GM12878 (cell line): ENCODE measurements at regions not wholly inside any gene's neighbourhood (a gene's known extent, or its start where the extent isn't known, plus 50 kb on each side); places are given as distances from the start of the nearest gene placed in this dataset.
A peak's percentile ranks its signal among the peaks of the same experiment; 100 is the strongest.

Experiments used
- ASH2L ChIP-seq: fragments of 300-600, 200-600 bp; sonication (generic); IDR thresholded peaks from 2 replicates; pipeline ENCODE4 v1.6.1; 2017; ENCODE audit warnings: low read depth, mild to moderate bottlenecking, borderline replicate concordance
- CREB1 ChIP-seq: IDR thresholded peaks from 2 replicates; pipeline ENCODE4 v1.6.1; 2012; ENCODE audit warnings: low read depth, mild to moderate bottlenecking, inconsistent platforms
- ESRRA ChIP-seq: IDR thresholded peaks from 2 replicates; pipeline ENCODE4 v1.6.1; 2012; ENCODE audit warnings: mild to moderate bottlenecking, low read length, improper control_type of control experiment
- JUND ChIP-seq: IDR thresholded peaks from 2 replicates; pipeline ENCODE4 v1.6.1; 2012; ENCODE audit warnings: low read depth, mild to moderate bottlenecking, low read length, improper control_type of control experiment, moderate library complexity
- MAX ChIP-seq: IDR thresholded peaks from 2 replicates; pipeline ENCODE4 v1.6.1; 2012; ENCODE audit warnings: low read depth, low read length, improper control_type of control experiment
- MLLT1 ChIP-seq: fragments of 450-650 bp; IDR thresholded peaks from 2 replicates; pipeline ENCODE4 v1.6.1; 2016; ENCODE audit warnings: mild to moderate bottlenecking
- NBN ChIP-seq: fragments of 450-650 bp; IDR thresholded peaks from 2 replicates; pipeline ENCODE4 v1.6.1; 2016
- NR2F1 ChIP-seq: fragments of 450-650 bp; conservative IDR thresholded peaks from 2 replicates; pipeline ENCODE4 v1.6.1; 2017; ENCODE audit warnings: mild to moderate bottlenecking
- PAX8 ChIP-seq: fragments of 450-650 bp; IDR thresholded peaks from 2 replicates; pipeline ENCODE4 v1.6.1; 2017; ENCODE audit warnings: mild to moderate bottlenecking, moderate library complexity
- POLR2AphosphoS2 ChIP-seq: IDR thresholded peaks from 2 replicates; pipeline ENCODE4 v1.6.1; 2011; ENCODE audit warnings: low read depth, mild to moderate bottlenecking, low read length, improper control_type of control experiment, moderate library complexity
- POLR2AphosphoS5 ChIP-seq: IDR thresholded peaks from 2 replicates; pipeline ENCODE4 v1.6.1; 2011; ENCODE audit warnings: mild to moderate bottlenecking, low read length, inconsistent platforms
- RCOR1 ChIP-seq: conservative IDR thresholded peaks from 2 replicates; pipeline ENCODE4 v1.6.1; 2012; ENCODE audit warnings: low read depth, low read length, improper control_type of control experiment
- SMARCA5 ChIP-seq: fragments of 450-650 bp; IDR thresholded peaks from 2 replicates; pipeline ENCODE4 v1.6.1; 2017; ENCODE audit warnings: mild to moderate bottlenecking
- SPI1 ChIP-seq: IDR thresholded peaks from 2 replicates; pipeline ENCODE4 v1.6.1; 2011; ENCODE audit warnings: low read depth, mild to moderate bottlenecking, low read length, moderate library complexity, borderline replicate concordance; ENCODE audit not compliant: insufficient read depth
- WRNIP1 ChIP-seq: IDR thresholded peaks from 2 replicates; pipeline ENCODE4 v1.6.1; 2011; ENCODE audit warnings: low read depth, low read length, improper control_type of control experiment, borderline replicate concordance
- ZNF207 ChIP-seq: fragments of 450-650 bp; IDR thresholded peaks from 2 replicates; pipeline ENCODE4 v1.6.1; 2014; ENCODE audit warnings: antibody characterized with exemption, mild to moderate bottlenecking, borderline replicate concordance
- ZNF274 ChIP-seq: IDR thresholded peaks from one replicate; pipeline ENCODE4 v1.8.0; 2011; ENCODE audit not compliant: insufficient read length, insufficient read depth
- TF ChIP-seq, protein P1 (sequence below): fragments of 450-650 bp; IDR thresholded peaks from 2 replicates; pipeline ENCODE4 v1.6.1; 2017; ENCODE audit warnings: low read depth, mild to moderate bottlenecking, moderate library complexity
- TF ChIP-seq, protein P2 (sequence below): fragments of 150-350 bp; IDR thresholded peaks from 2 replicates; pipeline ENCODE4 v1.6.1; 2016; ENCODE audit warnings: low read depth, low read length
- TF ChIP-seq, protein P3 (sequence below): fragments of 450-650 bp; IDR thresholded peaks from 2 replicates; pipeline ENCODE4 v1.6.1; 2017; ENCODE audit warnings: mild to moderate bottlenecking
- TF ChIP-seq, protein P4 (sequence below): IDR thresholded peaks from 2 replicates; pipeline ENCODE4 v1.6.1; 2011; ENCODE audit warnings: mild to moderate bottlenecking, low read depth, low read length, moderate library complexity; ENCODE audit not compliant: insufficient replicate concordance

- TF ChIP-seq, protein P1, sequence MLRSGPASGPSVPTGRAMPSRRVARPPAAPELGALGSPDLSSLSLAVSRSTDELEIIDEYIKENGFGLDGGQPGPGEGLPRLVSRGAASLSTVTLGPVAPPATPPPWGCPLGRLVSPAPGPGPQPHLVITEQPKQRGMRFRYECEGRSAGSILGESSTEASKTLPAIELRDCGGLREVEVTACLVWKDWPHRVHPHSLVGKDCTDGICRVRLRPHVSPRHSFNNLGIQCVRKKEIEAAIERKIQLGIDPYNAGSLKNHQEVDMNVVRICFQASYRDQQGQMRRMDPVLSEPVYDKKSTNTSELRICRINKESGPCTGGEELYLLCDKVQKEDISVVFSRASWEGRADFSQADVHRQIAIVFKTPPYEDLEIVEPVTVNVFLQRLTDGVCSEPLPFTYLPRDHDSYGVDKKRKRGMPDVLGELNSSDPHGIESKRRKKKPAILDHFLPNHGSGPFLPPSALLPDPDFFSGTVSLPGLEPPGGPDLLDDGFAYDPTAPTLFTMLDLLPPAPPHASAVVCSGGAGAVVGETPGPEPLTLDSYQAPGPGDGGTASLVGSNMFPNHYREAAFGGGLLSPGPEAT, result peak; percentile 67; the same call in 1 of the 2 replicates
- TF ChIP-seq MAX (no peak), PAX8 (no peak), SMARCA5 (no peak), NR2F1 (no peak), JUND (no peak), ESRRA (no peak), RCOR1 (no peak), POLR2AphosphoS2 (no peak), ASH2L (no peak), CREB1 (no peak), POLR2AphosphoS5 (no peak), MLLT1 (peak; percentile 94), NBN (peak; percentile 86), ZNF207 (no peak), ZNF274 (no peak), SPI1 (no peak), WRNIP1 (no peak)
- TF ChIP-seq, protein P2, sequence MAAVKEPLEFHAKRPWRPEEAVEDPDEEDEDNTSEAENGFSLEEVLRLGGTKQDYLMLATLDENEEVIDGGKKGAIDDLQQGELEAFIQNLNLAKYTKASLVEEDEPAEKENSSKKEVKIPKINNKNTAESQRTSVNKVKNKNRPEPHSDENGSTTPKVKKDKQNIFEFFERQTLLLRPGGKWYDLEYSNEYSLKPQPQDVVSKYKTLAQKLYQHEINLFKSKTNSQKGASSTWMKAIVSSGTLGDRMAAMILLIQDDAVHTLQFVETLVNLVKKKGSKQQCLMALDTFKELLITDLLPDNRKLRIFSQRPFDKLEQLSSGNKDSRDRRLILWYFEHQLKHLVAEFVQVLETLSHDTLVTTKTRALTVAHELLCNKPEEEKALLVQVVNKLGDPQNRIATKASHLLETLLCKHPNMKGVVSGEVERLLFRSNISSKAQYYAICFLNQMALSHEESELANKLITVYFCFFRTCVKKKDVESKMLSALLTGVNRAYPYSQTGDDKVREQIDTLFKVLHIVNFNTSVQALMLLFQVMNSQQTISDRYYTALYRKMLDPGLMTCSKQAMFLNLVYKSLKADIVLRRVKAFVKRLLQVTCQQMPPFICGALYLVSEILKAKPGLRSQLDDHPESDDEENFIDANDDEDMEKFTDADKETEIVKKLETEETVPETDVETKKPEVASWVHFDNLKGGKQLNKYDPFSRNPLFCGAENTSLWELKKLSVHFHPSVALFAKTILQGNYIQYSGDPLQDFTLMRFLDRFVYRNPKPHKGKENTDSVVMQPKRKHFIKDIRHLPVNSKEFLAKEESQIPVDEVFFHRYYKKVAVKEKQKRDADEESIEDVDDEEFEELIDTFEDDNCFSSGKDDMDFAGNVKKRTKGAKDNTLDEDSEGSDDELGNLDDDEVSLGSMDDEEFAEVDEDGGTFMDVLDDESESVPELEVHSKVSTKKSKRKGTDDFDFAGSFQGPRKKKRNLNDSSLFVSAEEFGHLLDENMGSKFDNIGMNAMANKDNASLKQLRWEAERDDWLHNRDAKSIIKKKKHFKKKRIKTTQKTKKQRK, result no peak
- TF ChIP-seq, protein P3, sequence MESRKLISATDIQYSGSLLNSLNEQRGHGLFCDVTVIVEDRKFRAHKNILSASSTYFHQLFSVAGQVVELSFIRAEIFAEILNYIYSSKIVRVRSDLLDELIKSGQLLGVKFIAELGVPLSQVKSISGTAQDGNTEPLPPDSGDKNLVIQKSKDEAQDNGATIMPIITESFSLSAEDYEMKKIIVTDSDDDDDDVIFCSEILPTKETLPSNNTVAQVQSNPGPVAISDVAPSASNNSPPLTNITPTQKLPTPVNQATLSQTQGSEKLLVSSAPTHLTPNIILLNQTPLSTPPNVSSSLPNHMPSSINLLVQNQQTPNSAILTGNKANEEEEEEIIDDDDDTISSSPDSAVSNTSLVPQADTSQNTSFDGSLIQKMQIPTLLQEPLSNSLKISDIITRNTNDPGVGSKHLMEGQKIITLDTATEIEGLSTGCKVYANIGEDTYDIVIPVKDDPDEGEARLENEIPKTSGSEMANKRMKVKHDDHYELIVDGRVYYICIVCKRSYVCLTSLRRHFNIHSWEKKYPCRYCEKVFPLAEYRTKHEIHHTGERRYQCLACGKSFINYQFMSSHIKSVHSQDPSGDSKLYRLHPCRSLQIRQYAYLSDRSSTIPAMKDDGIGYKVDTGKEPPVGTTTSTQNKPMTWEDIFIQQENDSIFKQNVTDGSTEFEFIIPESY, result no peak
- TF ChIP-seq, protein P4, sequence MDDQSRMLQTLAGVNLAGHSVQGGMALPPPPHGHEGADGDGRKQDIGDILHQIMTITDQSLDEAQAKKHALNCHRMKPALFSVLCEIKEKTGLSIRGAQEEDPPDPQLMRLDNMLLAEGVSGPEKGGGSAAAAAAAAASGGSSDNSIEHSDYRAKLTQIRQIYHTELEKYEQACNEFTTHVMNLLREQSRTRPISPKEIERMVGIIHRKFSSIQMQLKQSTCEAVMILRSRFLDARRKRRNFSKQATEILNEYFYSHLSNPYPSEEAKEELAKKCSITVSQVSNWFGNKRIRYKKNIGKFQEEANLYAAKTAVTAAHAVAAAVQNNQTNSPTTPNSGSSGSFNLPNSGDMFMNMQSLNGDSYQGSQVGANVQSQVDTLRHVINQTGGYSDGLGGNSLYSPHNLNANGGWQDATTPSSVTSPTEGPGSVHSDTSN, result no peak
These were observed 250.4 kb downstream of the TMA16 start (continued) for GRCh38 chr4:163744861-163745260.
